Liver (tissue), 3 donors: ENCODE measurements at regions not wholly inside any gene's neighbourhood (a gene's known extent, or its start where the extent isn't known, plus 50 kb on each side); places are given as distances from the start of the nearest gene placed in this dataset.
"Not testable (repeated sequence)": the region's sequence is repeated elsewhere in the genome, so short reads cannot be mapped to it uniquely, and the experiment has no call there.

Experiments used
- ATF3 ChIP-seq: IDR thresholded peaks from 2 replicates; pipeline ENCODE4 v1.6.1; 2016; ENCODE audit warnings: antibody characterized with exemption
- EGR1 ChIP-seq, 2 donors: IDR thresholded peaks; 2 replicates each; pipeline ENCODE4 v1.6.1; 2016 to 2018; ENCODE audit warnings: antibody characterized with exemption in 2 of 2, low read depth in 2 of 2
- HNF4G ChIP-seq: IDR thresholded peaks from 2 replicates; pipeline ENCODE4 v1.6.1; 2016; ENCODE audit warnings: antibody characterized with exemption
- JUND ChIP-seq, 2 donors: IDR thresholded peaks; 2 replicates each; pipeline ENCODE4 v1.6.1; 2016; ENCODE audit warnings: antibody characterized with exemption in 2 of 2
- RAD21 ChIP-seq, 2 donors: IDR thresholded peaks; 2 replicates each; pipeline ENCODE4 v1.6.1; 2016; ENCODE audit warnings: antibody characterized with exemption in 2 of 2, mild to moderate bottlenecking in 2 of 2
- RXRA ChIP-seq, 2 donors: IDR thresholded peaks; 2 replicates each; pipeline ENCODE4 v1.6.1; 2017 to 2018; ENCODE audit warnings: antibody characterized with exemption in 2 of 2, mild to moderate bottlenecking in 1 of 2
- TAF1 ChIP-seq: conservative IDR thresholded peaks from 2 replicates; pipeline ENCODE4 v1.6.1; 2016; ENCODE audit warnings: antibody characterized with exemption, mild to moderate bottlenecking
- ZBTB33 ChIP-seq: IDR thresholded peaks from 2 replicates; pipeline ENCODE4 v1.6.1; 2016; ENCODE audit warnings: antibody characterized with exemption
- TF ChIP-seq, protein P1 (sequence below): fragments of 150-350 bp; IDR thresholded peaks from 2 replicates; pipeline ENCODE4 v1.5.1; 2017; ENCODE audit warnings: improper control_type of control experiment, low read depth, low read length; ENCODE audit not compliant: missing input control
- TF ChIP-seq, protein P2 (sequence below): IDR thresholded peaks from 2 replicates; pipeline ENCODE4 v1.6.1; 2016; ENCODE audit warnings: antibody characterized with exemption
- TF ChIP-seq, protein P3 (sequence below): IDR thresholded peaks from 2 replicates; pipeline ENCODE4 v1.6.1; 2016; ENCODE audit warnings: antibody characterized with exemption, mild to moderate bottlenecking
- donor health status: healthy.
- donor health status: healthy.

DNA sequence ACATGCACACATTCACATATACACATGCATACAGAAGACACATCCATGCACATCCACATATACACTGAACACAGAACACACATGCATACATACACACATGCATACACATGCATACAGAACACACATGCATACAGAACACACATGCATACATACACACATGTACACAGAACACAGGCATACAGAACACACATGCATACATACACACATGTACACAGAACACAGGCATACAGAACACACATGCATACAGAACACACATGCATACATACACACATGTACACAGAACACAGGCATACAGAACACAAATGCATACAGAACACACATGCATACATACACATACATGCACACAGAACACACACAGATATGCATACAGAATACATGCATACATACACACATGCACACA, 219.3 kb downstream of the FGF9 start:
- TF ChIP-seq, protein P1, sequence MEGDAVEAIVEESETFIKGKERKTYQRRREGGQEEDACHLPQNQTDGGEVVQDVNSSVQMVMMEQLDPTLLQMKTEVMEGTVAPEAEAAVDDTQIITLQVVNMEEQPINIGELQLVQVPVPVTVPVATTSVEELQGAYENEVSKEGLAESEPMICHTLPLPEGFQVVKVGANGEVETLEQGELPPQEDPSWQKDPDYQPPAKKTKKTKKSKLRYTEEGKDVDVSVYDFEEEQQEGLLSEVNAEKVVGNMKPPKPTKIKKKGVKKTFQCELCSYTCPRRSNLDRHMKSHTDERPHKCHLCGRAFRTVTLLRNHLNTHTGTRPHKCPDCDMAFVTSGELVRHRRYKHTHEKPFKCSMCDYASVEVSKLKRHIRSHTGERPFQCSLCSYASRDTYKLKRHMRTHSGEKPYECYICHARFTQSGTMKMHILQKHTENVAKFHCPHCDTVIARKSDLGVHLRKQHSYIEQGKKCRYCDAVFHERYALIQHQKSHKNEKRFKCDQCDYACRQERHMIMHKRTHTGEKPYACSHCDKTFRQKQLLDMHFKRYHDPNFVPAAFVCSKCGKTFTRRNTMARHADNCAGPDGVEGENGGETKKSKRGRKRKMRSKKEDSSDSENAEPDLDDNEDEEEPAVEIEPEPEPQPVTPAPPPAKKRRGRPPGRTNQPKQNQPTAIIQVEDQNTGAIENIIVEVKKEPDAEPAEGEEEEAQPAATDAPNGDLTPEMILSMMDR = not testable (repeated sequence)
- not testable (repeated sequence) for TF ChIP-seq TAF1; RAD21 (IDR thresholded peaks at IDR 0.05); JUND (IDR thresholded peaks at IDR 0.05); ZBTB33; RXRA (IDR thresholded peaks at IDR 0.05); EGR1 (IDR thresholded peaks at IDR 0.05; ENCODE audit: low read depth in 2 of 2); HNF4G; ATF3
- TF ChIP-seq, protein P2, sequence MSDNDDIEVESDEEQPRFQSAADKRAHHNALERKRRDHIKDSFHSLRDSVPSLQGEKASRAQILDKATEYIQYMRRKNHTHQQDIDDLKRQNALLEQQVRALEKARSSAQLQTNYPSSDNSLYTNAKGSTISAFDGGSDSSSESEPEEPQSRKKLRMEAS = not testable (repeated sequence)
- TF ChIP-seq, protein P3, sequence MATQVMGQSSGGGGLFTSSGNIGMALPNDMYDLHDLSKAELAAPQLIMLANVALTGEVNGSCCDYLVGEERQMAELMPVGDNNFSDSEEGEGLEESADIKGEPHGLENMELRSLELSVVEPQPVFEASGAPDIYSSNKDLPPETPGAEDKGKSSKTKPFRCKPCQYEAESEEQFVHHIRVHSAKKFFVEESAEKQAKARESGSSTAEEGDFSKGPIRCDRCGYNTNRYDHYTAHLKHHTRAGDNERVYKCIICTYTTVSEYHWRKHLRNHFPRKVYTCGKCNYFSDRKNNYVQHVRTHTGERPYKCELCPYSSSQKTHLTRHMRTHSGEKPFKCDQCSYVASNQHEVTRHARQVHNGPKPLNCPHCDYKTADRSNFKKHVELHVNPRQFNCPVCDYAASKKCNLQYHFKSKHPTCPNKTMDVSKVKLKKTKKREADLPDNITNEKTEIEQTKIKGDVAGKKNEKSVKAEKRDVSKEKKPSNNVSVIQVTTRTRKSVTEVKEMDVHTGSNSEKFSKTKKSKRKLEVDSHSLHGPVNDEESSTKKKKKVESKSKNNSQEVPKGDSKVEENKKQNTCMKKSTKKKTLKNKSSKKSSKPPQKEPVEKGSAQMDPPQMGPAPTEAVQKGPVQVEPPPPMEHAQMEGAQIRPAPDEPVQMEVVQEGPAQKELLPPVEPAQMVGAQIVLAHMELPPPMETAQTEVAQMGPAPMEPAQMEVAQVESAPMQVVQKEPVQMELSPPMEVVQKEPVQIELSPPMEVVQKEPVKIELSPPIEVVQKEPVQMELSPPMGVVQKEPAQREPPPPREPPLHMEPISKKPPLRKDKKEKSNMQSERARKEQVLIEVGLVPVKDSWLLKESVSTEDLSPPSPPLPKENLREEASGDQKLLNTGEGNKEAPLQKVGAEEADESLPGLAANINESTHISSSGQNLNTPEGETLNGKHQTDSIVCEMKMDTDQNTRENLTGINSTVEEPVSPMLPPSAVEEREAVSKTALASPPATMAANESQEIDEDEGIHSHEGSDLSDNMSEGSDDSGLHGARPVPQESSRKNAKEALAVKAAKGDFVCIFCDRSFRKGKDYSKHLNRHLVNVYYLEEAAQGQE = not testable (repeated sequence)
